ENCODE measurements at regions not wholly inside any gene's neighbourhood (a gene's known extent, or its start where the extent isn't known, plus 50 kb on each side); places are given as distances from the start of the nearest gene placed in this dataset.

DNA sequence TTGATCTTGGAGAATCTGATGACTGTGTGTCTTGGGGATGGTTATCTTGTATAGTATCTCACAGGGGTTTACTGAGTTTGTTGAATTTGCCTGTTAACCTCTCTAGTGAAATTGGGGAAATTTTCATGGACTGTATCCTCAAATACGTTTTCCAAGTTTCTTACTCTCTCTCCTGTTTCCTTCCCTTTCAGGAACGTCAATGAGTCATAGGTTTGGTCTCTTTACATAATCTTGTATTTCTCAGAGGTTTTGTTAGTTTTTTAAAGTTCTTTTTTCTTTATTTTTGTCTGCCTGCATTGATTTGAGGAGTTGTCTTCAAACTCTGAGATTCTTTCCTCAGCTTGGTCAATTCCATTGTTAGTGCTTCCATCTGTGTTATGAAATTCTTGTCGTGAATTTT, 227.7 kb upstream of the GPRIN3 start:
- ATAC-seq (no peak), DNase-seq (no peak)
- ChIA-PET POLR2A (no interaction called here), CTCF (no interaction called here)
- H3K9me3 ChIP-seq (ENCODE audit: control insufficient read depth in 2 of 3, low read length in 3 of 3): no peaks in the 10 kb centered on the region
- H3K4me1 ChIP-seq (ENCODE audit: control insufficient read depth in 2 of 2, insufficient read depth in 2 of 2, low read length in 2 of 2): no peaks in the 10 kb centered on the region
- H3K27ac Mint-ChIP-seq: no peak overlapping the region
- H3K27ac ChIP-seq (ENCODE audit: low read depth, low read length): no peak overlapping the region
- H3K36me3 ChIP-seq (ENCODE audit: control insufficient read depth in 2 of 3, insufficient read depth in 3 of 3, low read length in 3 of 3): no peaks in the 10 kb centered on the region
- peaks cover 0 to 6% (median 0%) of the 10 kb centered on the region in 5 donors for H3K36me3 Mint-ChIP-seq
- H3K27me3 Mint-ChIP-seq: peaks cover 21 to 59% (median 30%) of the 10 kb centered on the region in 5 donors
- no peak overlapping the region for H3K4me3 ChIP-seq (ENCODE audit: low read length)
- intact Hi-C loops (cut with micrococcal nuclease): no loop called here
- no peak overlapping the region for H3K4me3 Mint-ChIP-seq
- H3K9me3 Mint-ChIP-seq: peaks cover 0 to 7% (median 3%) of the 10 kb centered on the region in 11 donors
- no peaks in the 10 kb centered on the region for H3K27me3 ChIP-seq (ENCODE audit: control insufficient read depth in 2 of 2, insufficient read depth in 2 of 2, low read length in 2 of 2)
- peaks cover 0 to under 1% (median 0%) of the 10 kb centered on the region in 7 donors for H3K4me1 Mint-ChIP-seq

DNA sequence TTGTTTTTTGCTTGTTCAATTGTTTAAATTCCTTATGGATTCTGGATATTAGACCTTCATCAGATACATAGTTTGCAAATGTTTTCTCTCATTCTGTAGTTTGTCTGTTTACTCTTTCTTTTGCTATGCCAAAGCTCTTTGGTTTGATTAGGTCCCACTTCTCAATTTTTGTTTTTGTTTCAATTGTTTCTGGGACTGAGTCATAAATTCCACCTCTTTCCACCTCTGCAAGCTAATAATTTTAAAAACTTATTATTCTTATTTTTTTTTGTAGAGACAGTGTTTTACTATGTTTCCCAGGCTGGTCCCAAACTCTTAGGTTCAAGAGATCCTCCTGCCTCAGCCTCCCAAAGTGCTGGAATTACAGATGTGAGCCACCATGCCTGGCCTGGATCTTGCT, 226.8 kb upstream of the GPRIN3 start:
- ChIA-PET CTCF (interaction anchor here (0.7 kb wide), 1 partner anchor 1625 kb away, joined by 5 read pairs; no protein-coding TSS in a partner anchor), POLR2A (no interaction called here)
- Mint-ChIP-seq H3K36me3 (peaks cover 0 to 6% (median 0%) of the 10 kb centered on the region in 5 donors), H3K4me3 (no peak overlapping the region), H3K27me3 (peaks cover 24 to 62% (median 33%) of the 10 kb centered on the region in 5 donors), H3K27ac (no peak overlapping the region), H3K4me1 (peaks cover 0 to under 1% (median under 1%) of the 10 kb centered on the region in 7 donors), H3K9me3 (peaks cover 0 to 7% (median under 1%) of the 10 kb centered on the region in 11 donors)
- H3K27ac ChIP-seq (ENCODE audit: low read depth, low read length): no peak overlapping the region
- no peaks in the 10 kb centered on the region for H3K27me3 ChIP-seq (ENCODE audit: control insufficient read depth in 2 of 2, insufficient read depth in 2 of 2, low read length in 2 of 2)
- no peak for ATAC-seq
- H3K36me3 ChIP-seq (ENCODE audit: control insufficient read depth in 2 of 3, insufficient read depth in 3 of 3, low read length in 3 of 3): no peaks in the 10 kb centered on the region
- intact Hi-C loops (cut with micrococcal nuclease): no loop called here
- H3K4me1 ChIP-seq (ENCODE audit: control insufficient read depth in 2 of 2, insufficient read depth in 2 of 2, low read length in 2 of 2): no peaks in the 10 kb centered on the region
- DNase-seq: no peak
- H3K4me3 ChIP-seq (ENCODE audit: low read length): no peak overlapping the region
- H3K9me3 ChIP-seq (ENCODE audit: control insufficient read depth in 2 of 3, low read length in 3 of 3): no peaks in the 10 kb centered on the region

DNA sequence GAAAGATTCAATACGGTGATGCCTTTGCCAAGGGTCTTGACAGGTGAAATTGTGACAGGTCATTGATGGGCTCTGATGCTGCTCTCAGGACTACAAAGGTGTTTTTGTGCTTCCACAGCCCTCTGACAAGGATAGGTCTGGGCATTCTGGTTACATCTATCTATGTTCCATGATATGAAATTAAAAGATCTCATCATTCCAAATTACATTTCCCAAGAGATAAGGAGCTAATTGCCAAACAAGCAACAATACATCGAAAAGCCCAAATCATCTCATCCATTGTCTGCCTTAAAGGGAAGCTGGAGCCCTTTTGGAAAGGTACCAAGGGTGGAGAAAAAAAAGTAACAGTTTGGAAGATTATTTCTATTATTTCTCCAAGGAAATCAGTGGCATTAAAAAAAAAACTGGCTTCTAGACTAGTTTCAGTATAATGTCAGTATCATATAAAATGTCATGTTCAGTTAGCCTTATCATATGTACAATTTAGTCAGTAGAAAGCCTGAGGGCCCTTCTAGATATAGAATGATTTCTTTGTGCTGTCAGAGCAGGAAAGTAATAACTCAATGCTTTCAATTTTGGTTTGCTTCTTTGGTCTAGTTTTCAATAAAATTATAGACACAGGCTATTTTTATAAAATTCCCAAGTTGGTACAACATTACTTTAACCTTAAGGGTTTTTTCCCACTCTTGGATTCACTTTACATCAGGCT, 224.5 kb upstream of the GPRIN3 start:
- Histone ChIP-seq H3K4me3 (ENCODE audit: low read length) (no peak overlapping the region), H3K27ac (ENCODE audit: low read depth, low read length) (no peak overlapping the region), H3K27me3 (ENCODE audit: control insufficient read depth in 2 of 2, insufficient read depth in 2 of 2, low read length in 2 of 2) (no peaks in the 10 kb centered on the region), H3K9me3 (ENCODE audit: control insufficient read depth in 2 of 3, low read length in 3 of 3) (no peaks in the 10 kb centered on the region), H3K36me3 (ENCODE audit: control insufficient read depth in 2 of 3, insufficient read depth in 3 of 3, low read length in 3 of 3) (no peaks in the 10 kb centered on the region), H3K4me1 (ENCODE audit: control insufficient read depth in 2 of 2, insufficient read depth in 2 of 2, low read length in 2 of 2) (peaks cover 4 to 9% of the 10 kb centered on the region in 2 donors)
- Mint-ChIP-seq H3K9me3 (peaks cover 0 to 7% (median 0%) of the 10 kb centered on the region in 11 donors), H3K4me3 (no peak overlapping the region), H3K36me3 (peaks cover 0 to 6% (median 0%) of the 10 kb centered on the region in 5 donors), H3K27ac (no peak overlapping the region), H3K4me1 (peaks cover 7 to 22% (median 13%) of the 10 kb centered on the region in 7 donors), H3K27me3 (peaks cover 23 to 59% (median 29%) of the 10 kb centered on the region in 5 donors)
- intact Hi-C loops (cut with micrococcal nuclease): no loop called here
- ATAC-seq (no peak), DNase-seq (no peak)
- POLR2A ChIA-PET: no interaction called here
- CTCF ChIA-PET: no interaction called here

DNA sequence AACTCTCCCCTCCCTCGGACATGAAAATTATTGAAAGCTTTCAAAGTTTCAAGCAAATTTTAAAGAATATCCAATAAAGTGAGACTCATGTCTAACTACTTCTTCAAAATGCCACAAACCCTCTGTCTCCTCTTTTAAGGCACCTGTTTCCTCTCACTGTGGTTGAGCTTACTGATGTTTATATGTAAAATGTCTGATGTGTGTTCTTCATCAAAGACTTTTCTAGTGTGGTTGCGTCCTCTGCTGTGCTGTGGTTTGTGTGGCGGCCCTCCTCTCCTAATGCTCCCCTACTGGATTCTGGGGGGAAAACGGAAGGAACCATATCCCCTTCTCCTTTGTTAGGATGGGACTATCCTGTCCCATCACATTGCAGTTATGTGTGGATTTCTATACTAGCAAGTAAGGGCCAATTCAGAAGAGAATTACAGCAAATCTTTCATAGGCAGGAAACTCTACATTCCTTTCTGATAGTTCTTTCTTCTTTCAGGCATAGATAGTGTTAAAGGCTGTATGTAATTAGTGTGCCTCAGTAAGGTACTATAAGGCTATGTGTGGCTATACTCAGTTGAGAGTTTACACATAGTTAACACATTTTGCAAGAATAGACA, 221.0 kb upstream of the GPRIN3 start:
- Mint-ChIP-seq H3K4me1 (peaks cover 9 to 22% (median 13%) of the 10 kb centered on the region in 7 donors), H3K4me3 (peak overlapping the region; percentile 1 to 74 (median 42)), H3K27me3 (peaks cover 31 to 57% (median 39%) of the 10 kb centered on the region in 5 donors), H3K36me3 (no peaks in the 10 kb centered on the region), H3K27ac (peak overlapping the region in 1 of 9 donors; percentile 1), H3K9me3 (no peaks in the 10 kb centered on the region)
- intact Hi-C loops (cut with micrococcal nuclease): loop anchor here in 1 of 2 donors (5.0 kb wide), 1 partner anchor 91 kb away; no protein-coding TSS in a partner anchor
- Histone ChIP-seq H3K36me3 (ENCODE audit: control insufficient read depth in 2 of 3, insufficient read depth in 3 of 3, low read length in 3 of 3) (no peaks in the 10 kb centered on the region), H3K9me3 (ENCODE audit: control insufficient read depth in 2 of 3, low read length in 3 of 3) (no peaks in the 10 kb centered on the region), H3K4me1 (ENCODE audit: control insufficient read depth in 2 of 2, insufficient read depth in 2 of 2, low read length in 2 of 2) (peaks cover 4 to 9% of the 10 kb centered on the region in 2 donors), H3K4me3 (ENCODE audit: low read length) (no peak overlapping the region), H3K27ac (ENCODE audit: low read depth, low read length) (no peak overlapping the region), H3K27me3 (ENCODE audit: control insufficient read depth in 2 of 2, insufficient read depth in 2 of 2, low read length in 2 of 2) (no peaks in the 10 kb centered on the region)
- ChIA-PET POLR2A (no interaction called here), CTCF (no interaction called here)
- ATAC-seq (peak; percentile 67), DNase-seq (peak in 7 of 9 donors; percentile 15 to 65 (median 61))

DNA sequence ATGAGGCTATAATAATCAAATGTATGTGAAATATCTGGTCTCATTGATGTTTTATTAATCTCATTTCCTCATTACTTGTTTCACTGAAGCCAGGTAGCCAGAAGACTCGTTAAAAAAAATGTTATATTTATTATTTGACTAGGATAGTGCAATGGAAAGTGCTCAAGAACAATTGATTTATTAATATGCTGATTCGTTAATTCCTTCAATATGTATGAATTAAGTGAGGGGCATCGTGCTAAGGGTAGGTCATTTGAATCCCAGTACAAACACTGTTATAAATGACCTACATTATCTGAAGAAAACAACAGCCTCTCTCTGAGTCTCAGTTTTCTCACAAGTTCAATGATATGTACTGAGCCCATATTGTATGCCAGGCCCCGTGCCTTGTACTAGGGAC, 214.2 kb upstream of the GPRIN3 start:
- peaks cover 0 to 6% (median 0%) of the 10 kb centered on the region in 7 donors for H3K4me1 Mint-ChIP-seq
- no peak for ATAC-seq
- ChIA-PET CTCF (no interaction called here), POLR2A (no interaction called here)
- H3K4me3 Mint-ChIP-seq: no peak overlapping the region
- Histone ChIP-seq H3K27me3 (ENCODE audit: control insufficient read depth in 2 of 2, insufficient read depth in 2 of 2, low read length in 2 of 2) (no peaks in the 10 kb centered on the region), H3K4me1 (ENCODE audit: control insufficient read depth in 2 of 2, insufficient read depth in 2 of 2, low read length in 2 of 2) (no peaks in the 10 kb centered on the region), H3K36me3 (ENCODE audit: control insufficient read depth in 2 of 3, insufficient read depth in 3 of 3, low read length in 3 of 3) (no peaks in the 10 kb centered on the region), H3K9me3 (ENCODE audit: control insufficient read depth in 2 of 3, low read length in 3 of 3) (no peaks in the 10 kb centered on the region), H3K27ac (ENCODE audit: low read depth, low read length) (no peak overlapping the region), H3K4me3 (ENCODE audit: low read length) (no peak overlapping the region)
- peaks cover 40 to 67% (median 59%) of the 10 kb centered on the region in 5 donors for H3K27me3 Mint-ChIP-seq
- no peak for DNase-seq
- intact Hi-C loops (cut with micrococcal nuclease): no loop called here
- no peak overlapping the region for H3K27ac Mint-ChIP-seq
- no peaks in the 10 kb centered on the region for H3K9me3 Mint-ChIP-seq
- no peaks in the 10 kb centered on the region for H3K36me3 Mint-ChIP-seq

DNA sequence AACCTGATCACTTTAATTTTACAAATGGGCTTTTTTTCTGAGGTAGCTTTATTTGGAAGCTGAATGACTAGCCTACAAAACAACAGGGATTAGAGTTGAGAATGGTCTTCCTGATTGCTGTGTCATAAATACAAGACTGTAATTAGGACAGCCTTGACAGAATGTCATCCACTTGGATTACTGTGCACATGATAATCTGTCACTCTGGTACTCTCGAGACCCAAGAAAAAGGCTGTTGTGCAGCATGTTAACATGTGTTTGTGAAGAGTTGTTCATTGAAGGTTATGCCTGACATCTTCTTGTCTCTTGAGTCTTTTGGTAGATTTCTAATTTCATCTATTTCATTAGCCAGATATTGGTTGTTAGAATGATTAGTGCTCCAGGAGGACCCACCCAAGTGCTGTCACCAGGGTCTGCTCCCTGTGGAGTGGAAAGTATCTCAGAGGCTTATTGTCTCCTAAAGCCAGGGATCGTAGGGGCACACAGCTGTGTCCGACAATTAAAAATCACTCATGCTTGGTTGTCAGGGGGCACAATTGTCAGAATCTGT, 212.2 kb upstream of the GPRIN3 start:
- H3K9me3 Mint-ChIP-seq: no peaks in the 10 kb centered on the region
- Histone ChIP-seq H3K4me1 (ENCODE audit: control insufficient read depth in 2 of 2, insufficient read depth in 2 of 2, low read length in 2 of 2) (no peaks in the 10 kb centered on the region), H3K9me3 (ENCODE audit: control insufficient read depth in 2 of 3, low read length in 3 of 3) (no peaks in the 10 kb centered on the region), H3K4me3 (ENCODE audit: low read length) (no peak overlapping the region), H3K27ac (ENCODE audit: low read depth, low read length) (no peak overlapping the region), H3K27me3 (ENCODE audit: control insufficient read depth in 2 of 2, insufficient read depth in 2 of 2, low read length in 2 of 2) (no peaks in the 10 kb centered on the region), H3K36me3 (ENCODE audit: control insufficient read depth in 2 of 3, insufficient read depth in 3 of 3, low read length in 3 of 3) (no peaks in the 10 kb centered on the region)
- no peaks in the 10 kb centered on the region for H3K4me1 Mint-ChIP-seq
- peaks cover 32 to 62% (median 46%) of the 10 kb centered on the region in 5 donors for H3K27me3 Mint-ChIP-seq
- H3K4me3 Mint-ChIP-seq: no peak overlapping the region
- DNase-seq (no peak), ATAC-seq (no peak)
- no peak overlapping the region for H3K27ac Mint-ChIP-seq
- POLR2A ChIA-PET: no interaction called here
- H3K36me3 Mint-ChIP-seq: no peaks in the 10 kb centered on the region
- CTCF ChIA-PET: no interaction called here
- intact Hi-C loops (cut with micrococcal nuclease): no loop called here
